OCI-LY7 (cell line): ENCODE measurements at regions not wholly inside any gene's neighbourhood (a gene's known extent, or its start where the extent isn't known, plus 50 kb on each side); places are given as distances from the start of the nearest gene placed in this dataset.

Source experiments
- BruUV-seq: library from RNA; stranded (reverse); fragments of 400-500 nt; replicated peaks from 2 replicates; lab custom pipeline; 2021; lab: Mats Ljungman, UMichigan
- CTCF ChIA-PET: fragments of 300-600 bp; sonication (Branson Sonifier 250); formaldehyde crosslinking; loops from one replicate; lab custom pipeline; 2022; ENCODE audit warnings: antibody characterized with exemption; ENCODE audit not compliant: unreplicated experiment; lab: Charles Lee
- POLR2A ChIA-PET: fragments of 300-600 bp; sonication (Branson Sonifier 250); formaldehyde crosslinking; loops from one replicate; lab custom pipeline; 2022; ENCODE audit warnings: antibody characterized with exemption; lab: Charles Lee
- DNase-seq: peaks from one replicate; pipeline ENCODE4 v3.0.0-alpha.2; 2015; ENCODE audit warnings: low spot score
- H2AFZ ChIP-seq: fragments of 200-600 bp; sonication (generic), shearing (Covaris generic); 2 replicates; pipeline ENCODE4 v1.6.1; 2014; ENCODE audit warnings: mild to moderate bottlenecking, antibody characterized with exemption, low read length, moderate library complexity
- H3K27ac ChIP-seq: fragments of 200-600 bp; sonication (generic); 2 replicates; pipeline ENCODE4 v1.5.1; 2014; ENCODE audit warnings: mixed run types, low read depth, mild to moderate bottlenecking, moderate library complexity, low read length, inconsistent platforms; ENCODE audit not compliant: poor library complexity, severe bottlenecking
- H3K36me3 ChIP-seq: fragments of 200-600 bp; sonication (generic); 2 replicates; pipeline ENCODE4 v1.6.1; 2014; ENCODE audit warnings: mild to moderate bottlenecking, antibody characterized with exemption, low read length, moderate library complexity, mixed read lengths; ENCODE audit not compliant: insufficient read depth
- H3K4me1 ChIP-seq: fragments of 200-600 bp; sonication (generic); 2 replicates; pipeline ENCODE4 v1.5.1; 2014; ENCODE audit warnings: mild to moderate bottlenecking, low read length; ENCODE audit not compliant: insufficient read depth, poor library complexity, severe bottlenecking
- H3K4me2 ChIP-seq: fragments of 200-600 bp; sonication (generic); 2 replicates; pipeline ENCODE4 v1.6.1; 2014; ENCODE audit warnings: mild to moderate bottlenecking, low read length
- H3K4me3 ChIP-seq: fragments of 200-600 bp; sonication (generic); 2 replicates; pipeline ENCODE4 v1.5.1; 2014; ENCODE audit warnings: mild to moderate bottlenecking, low read depth, low read length; ENCODE audit not compliant: poor library complexity, severe bottlenecking
- H3K79me2 ChIP-seq: fragments of 200-600 bp; sonication (generic); 2 replicates; pipeline ENCODE4 v1.6.1; 2016; ENCODE audit warnings: low read depth, mild to moderate bottlenecking, low read length, moderate library complexity, mixed read lengths; ENCODE audit not compliant: insufficient read depth
- H3K9me2 ChIP-seq: fragments of 200-600 bp; sonication (generic); 2 replicates; pipeline ENCODE4 v1.6.1; 2016; ENCODE audit warnings: mild to moderate bottlenecking, low read length, mixed read lengths; ENCODE audit not compliant: insufficient read depth
- H3K9me3 ChIP-seq: fragments of 200-600 bp; sonication (generic); 2 replicates; pipeline ENCODE4 v1.6.1; 2014; ENCODE audit warnings: mild to moderate bottlenecking, mixed run types, low read length, mixed read lengths
- H4K20me1 ChIP-seq: fragments of 200-600 bp; sonication (generic); 2 replicates; pipeline ENCODE4 v1.6.1; 2014; ENCODE audit warnings: mild to moderate bottlenecking, antibody characterized with exemption, low read length, moderate library complexity, mixed read lengths; ENCODE audit not compliant: insufficient read depth
- EZH2phosphoT487 ChIP-seq: fragments of 200-600 bp; sonication (generic); IDR thresholded peaks from 2 replicates; pipeline ENCODE4 v1.6.1; 2018; ENCODE audit warnings: low read depth, borderline replicate concordance, mild to moderate bottlenecking, mixed run types, antibody characterized with exemption, low read length, moderate library complexity, mixed read lengths
- intact Hi-C: fragments of 100-400 bp; cut with micrococcal nuclease; formaldehyde crosslinking; loops from one replicate; pipeline ENCODE4 v1.10.0; 2022; ENCODE audit not compliant: unreplicated experiment
- TF ChIP-seq, protein P1 (sequence below): fragments of 200-600 bp; sonication (generic); conservative IDR thresholded peaks from 2 replicates; pipeline ENCODE4 v1.5.1; 2014; ENCODE audit warnings: mild to moderate bottlenecking, antibody characterized with exemption, low read length, moderate library complexity, mixed read lengths

- Histone ChIP-seq H3K4me3 (no peak overlapping the region), H3K9me3 (peaks cover 14% of the 10 kb centered on the region), H3K9me2 (no peaks in the 10 kb centered on the region), H3K4me1 (no peaks in the 10 kb centered on the region), H3K27ac (no peak overlapping the region), H3K79me2 (no peaks in the 10 kb centered on the region), H4K20me1 (no peaks in the 10 kb centered on the region), H3K4me2 (no peak overlapping the region), H2AFZ (no peak overlapping the region), H3K36me3 (no peaks in the 10 kb centered on the region)
- no TSS peak for BruUV-seq
- POLR2A ChIA-PET, result interaction anchor here (0.7 kb wide), 1 partner anchor 724 kb away, joined by 3 read pairs; no protein-coding TSS in a partner anchor
- TF ChIP-seq EZH2phosphoT487, result no peak
- TF ChIP-seq, protein P1, sequence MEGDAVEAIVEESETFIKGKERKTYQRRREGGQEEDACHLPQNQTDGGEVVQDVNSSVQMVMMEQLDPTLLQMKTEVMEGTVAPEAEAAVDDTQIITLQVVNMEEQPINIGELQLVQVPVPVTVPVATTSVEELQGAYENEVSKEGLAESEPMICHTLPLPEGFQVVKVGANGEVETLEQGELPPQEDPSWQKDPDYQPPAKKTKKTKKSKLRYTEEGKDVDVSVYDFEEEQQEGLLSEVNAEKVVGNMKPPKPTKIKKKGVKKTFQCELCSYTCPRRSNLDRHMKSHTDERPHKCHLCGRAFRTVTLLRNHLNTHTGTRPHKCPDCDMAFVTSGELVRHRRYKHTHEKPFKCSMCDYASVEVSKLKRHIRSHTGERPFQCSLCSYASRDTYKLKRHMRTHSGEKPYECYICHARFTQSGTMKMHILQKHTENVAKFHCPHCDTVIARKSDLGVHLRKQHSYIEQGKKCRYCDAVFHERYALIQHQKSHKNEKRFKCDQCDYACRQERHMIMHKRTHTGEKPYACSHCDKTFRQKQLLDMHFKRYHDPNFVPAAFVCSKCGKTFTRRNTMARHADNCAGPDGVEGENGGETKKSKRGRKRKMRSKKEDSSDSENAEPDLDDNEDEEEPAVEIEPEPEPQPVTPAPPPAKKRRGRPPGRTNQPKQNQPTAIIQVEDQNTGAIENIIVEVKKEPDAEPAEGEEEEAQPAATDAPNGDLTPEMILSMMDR, result no peak
- CTCF ChIA-PET, result no interaction called here
- no peak for DNase-seq
- intact Hi-C loops, result no loop called here
Observed at GRCh38 chr13:90393408-90393807, 954.1 kb upstream of the MIR17HG start.

GRCh38 chr13:90395348-90395747 lies 952.1 kb upstream of the MIR17HG start:
- Histone ChIP-seq H3K79me2 (no peaks in the 10 kb centered on the region), H3K27ac (no peak overlapping the region), H3K4me1 (no peaks in the 10 kb centered on the region), H3K9me2 (no peaks in the 10 kb centered on the region), H3K9me3 (peaks cover 14% of the 10 kb centered on the region), H3K36me3 (no peaks in the 10 kb centered on the region), H3K4me3 (no peak overlapping the region), H2AFZ (no peak overlapping the region), H3K4me2 (no peak overlapping the region), H4K20me1 (no peaks in the 10 kb centered on the region)
- BruUV-seq, result no TSS peak
- TF ChIP-seq EZH2phosphoT487, result no peak
- TF ChIP-seq, protein P1, result no peak
- no peak for DNase-seq
- ChIA-PET CTCF (no interaction called here), POLR2A (interaction anchor here (1.0 to 1.9 kb wide), 4 partner anchors 10 to 13 kb away, joined by 3 to 5 read pairs (median 4); no protein-coding TSS in a partner anchor)
- intact Hi-C loops, result no loop called here

GRCh38 chr13:90395846-90396245 lies 951.6 kb upstream of the MIR17HG start:
- DNase-seq, result no peak
- H3K9me2 ChIP-seq, result no peaks in the 10 kb centered on the region
- H3K4me3 ChIP-seq, result no peak overlapping the region
- TF ChIP-seq, protein P1, result no peak
- no peak for TF ChIP-seq EZH2phosphoT487
- no TSS peak for BruUV-seq
- no peaks in the 10 kb centered on the region for H4K20me1 ChIP-seq
- no peaks in the 10 kb centered on the region for H3K4me1 ChIP-seq
- H3K36me3 ChIP-seq, result no peaks in the 10 kb centered on the region
- peaks cover 13% of the 10 kb centered on the region for H3K9me3 ChIP-seq
- ChIA-PET CTCF (no interaction called here), POLR2A (interaction anchor here (1.0 to 1.9 kb wide), 3 partner anchors 10 to 12 kb away, joined by 3 to 5 read pairs (median 5); no protein-coding TSS in a partner anchor)
- H3K27ac ChIP-seq, result no peak overlapping the region
- no peak overlapping the region for H3K4me2 ChIP-seq
- intact Hi-C loops, result no loop called here
- no peaks in the 10 kb centered on the region for H3K79me2 ChIP-seq
- no peak overlapping the region for H2AFZ ChIP-seq
